Activated CD4-positive, alpha-beta T cell treated with anti-CD3 and anti-CD28 coated beads for 4 hours (primary cell): ENCODE measurements at regions not wholly inside any gene's neighbourhood (a gene's known extent, or its start where the extent isn't known, plus 50 kb on each side); places are given as distances from the start of the nearest gene placed in this dataset.

Experiments
- DNase-seq, 2 donors: peaks; one replicate each; pipeline ENCODE4 v3.0.0-alpha.2; 2020

DNA sequence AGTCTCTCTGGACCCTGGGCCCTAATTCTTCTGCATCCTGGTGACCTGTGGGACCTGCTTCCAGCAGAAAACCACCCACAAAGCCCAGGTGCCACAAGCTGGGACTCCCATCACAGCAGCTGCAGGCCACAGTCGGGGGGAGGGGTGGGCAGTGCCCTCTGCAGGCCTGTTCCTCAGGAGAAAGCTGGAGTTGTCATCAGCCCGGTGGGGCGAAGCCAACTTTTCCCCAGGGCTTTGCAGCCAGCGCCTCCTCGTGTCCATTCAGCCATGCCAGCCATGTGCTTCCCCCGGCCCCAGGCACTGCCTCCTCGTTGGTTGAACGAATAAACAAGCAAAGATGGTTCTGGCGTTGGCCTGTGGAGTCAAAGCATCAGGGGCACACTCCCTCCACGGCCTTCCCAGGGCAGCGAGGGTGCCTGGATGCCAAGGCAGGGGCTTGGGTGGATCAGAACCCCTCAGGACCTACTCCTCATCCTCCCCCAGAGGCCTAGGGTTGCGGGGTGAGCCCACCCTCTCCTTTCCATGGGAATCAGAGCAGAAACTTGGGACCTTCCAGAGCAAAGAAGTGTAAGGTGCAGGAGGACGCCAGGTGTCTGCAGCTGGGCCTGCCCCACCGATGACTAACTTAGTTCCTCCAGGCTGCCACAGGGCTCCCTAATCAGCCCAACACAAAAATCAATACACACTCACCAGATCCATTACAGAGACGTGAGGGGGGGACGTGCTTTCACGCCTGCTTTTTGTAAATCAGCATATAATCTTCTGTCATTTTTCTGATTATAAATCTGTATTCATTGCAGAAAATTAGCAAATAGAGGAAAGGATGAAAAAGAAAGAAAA lies 75.7 kb upstream of the RAB6C start:
- no peak for DNase-seq

GRCh38 chr2:129904532-129905446 lies 74.7 kb upstream of the RAB6C start:
- no peak for DNase-seq

GRCh38 chr2:129905664-129906081 lies 73.8 kb upstream of the RAB6C start:
- no peak for DNase-seq

DNA sequence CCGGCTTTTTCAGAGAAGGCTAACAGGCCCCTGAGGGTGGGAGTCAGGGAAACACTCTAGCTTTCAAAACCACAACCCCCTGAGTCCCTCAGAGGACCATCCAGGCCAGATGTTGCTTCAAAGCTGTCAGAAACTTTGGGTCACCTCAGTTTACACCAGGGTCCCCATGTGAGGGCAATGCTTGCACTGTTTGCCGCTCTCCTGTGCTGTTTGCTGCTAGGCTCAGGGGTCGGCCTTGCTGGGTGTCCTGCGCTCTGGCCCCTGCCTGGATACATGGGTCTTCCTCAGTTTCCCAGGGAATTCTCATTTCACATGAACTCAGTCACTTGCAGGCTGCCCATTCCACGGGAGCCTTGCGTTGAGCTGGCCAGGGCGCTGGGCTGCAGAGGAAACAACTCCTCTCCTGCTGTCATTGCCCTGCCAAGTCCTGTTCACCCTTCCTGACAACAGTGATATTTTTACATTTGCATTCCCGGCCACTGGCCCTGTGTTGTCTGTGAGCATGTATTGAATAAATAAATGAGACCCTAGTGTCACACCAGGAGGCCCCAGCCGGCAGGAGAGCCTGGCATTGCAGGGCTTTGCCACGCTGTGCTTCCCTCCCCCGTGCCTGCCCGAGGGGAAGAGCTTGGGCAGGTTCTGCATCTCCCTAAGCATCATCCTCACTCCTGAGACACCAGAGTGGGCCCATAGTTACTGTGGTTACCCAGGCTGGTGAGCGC lies 73.2 kb upstream of the RAB6C start:
- DNase-seq, result no peak

DNA sequence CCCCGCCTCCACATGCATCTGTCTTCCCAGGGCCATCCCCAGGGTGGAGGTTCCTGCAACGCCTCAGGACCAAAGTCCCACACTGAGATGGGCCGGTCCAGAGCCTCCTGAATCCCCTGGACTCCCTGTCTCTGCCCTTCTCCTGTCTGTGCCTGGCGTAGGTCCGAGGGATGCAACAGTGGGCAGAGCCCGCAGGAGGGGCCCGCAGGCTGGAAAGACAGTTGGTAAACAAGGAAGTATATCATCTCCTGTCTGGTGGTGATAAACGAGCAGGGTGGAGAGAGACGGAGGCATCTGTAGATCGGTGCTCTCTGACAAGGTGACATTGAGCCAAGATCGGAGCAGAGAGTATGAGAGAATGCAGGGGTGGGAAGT lies 72.6 kb upstream of the RAB6C start:
- no peak for DNase-seq

- DNase-seq, result no peak
Measured at GRCh38 chr2:129907256-129907998, 72.0 kb upstream of the RAB6C start.

- no peak for DNase-seq
Measured at GRCh38 chr2:129908721-129909373, 70.6 kb upstream of the RAB6C start.

GRCh38 chr2:129909651-129910418 lies 69.6 kb upstream of the RAB6C start:
- no peak for DNase-seq

DNA sequence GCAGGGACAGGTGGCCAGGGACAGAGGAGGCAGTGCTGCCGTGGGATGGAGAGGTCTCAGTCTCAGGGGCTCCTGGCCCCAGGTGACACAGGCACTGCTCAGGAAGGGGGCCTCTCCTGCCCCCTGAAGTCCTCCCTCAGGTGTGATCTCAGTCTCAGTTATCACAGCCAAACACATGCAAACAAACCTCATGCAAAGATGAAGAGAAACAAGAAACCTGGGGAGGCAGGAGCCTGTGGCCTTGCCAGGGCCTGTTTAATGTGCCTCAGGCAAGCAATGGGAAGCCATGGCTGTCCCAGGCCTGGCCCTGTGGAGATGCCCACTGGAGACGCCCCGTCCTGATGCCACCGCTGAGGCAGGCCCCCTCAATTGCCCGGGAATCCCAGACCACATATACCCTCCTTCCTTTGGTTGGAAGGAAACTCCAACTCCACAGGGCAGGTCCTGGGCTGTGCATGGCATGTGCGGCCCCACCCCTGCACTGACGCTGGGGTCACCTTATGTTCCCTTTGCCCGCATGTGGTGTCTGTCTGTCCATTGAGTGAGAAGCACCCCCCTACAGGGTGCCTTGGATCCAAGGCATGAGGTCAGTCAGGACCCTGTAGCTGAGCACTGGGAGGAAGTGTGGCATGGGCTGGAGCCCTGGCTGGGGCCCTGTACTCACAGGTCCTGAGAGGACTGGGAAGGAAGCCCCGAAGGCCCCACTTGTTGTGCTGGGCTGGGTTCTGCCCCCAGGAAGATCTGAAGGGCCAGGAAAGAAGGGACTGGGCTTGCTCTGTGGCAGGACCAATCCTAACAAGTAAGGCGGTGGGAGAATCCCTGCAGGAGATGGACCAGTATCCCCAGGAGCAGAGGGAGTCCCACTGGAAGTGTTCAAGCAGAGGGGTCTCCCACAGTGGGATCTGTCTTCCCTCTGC lies 68.8 kb upstream of the RAB6C start:
- DNase-seq, result no peak

DNA sequence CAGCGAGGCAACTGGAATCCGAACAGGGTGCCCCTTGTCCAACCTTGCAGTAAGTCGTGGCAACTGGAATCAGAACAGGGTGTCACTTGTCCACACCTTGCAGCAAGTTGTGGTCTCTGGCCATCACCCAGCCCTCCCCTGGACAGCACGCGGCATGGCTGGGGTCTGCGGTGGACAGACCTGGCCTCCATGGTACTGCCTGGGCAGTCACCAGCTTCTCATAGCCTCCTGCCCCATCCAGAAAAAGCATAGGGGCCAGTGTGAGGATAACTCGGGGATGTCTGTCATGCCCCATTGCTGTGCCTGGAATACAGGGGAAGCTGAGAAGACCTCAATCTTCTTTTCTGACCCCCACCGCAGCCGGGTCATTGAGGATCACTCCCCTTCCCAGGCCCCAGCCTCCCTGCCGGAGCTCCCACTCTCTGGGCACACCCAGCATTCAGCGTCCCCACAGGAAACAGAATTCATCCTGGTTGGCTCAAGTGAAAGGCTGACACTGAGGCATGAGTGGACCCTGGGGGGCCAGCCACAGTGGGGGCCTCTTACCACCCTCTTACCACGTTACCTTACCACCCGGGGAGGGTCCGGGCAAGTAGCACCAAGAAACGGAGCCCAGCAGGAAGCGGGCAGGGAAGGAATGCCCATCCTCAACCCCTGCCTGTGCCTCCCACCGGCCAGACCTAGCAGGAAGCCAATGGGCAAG lies 68.0 kb upstream of the RAB6C start:
- no peak for DNase-seq

DNA sequence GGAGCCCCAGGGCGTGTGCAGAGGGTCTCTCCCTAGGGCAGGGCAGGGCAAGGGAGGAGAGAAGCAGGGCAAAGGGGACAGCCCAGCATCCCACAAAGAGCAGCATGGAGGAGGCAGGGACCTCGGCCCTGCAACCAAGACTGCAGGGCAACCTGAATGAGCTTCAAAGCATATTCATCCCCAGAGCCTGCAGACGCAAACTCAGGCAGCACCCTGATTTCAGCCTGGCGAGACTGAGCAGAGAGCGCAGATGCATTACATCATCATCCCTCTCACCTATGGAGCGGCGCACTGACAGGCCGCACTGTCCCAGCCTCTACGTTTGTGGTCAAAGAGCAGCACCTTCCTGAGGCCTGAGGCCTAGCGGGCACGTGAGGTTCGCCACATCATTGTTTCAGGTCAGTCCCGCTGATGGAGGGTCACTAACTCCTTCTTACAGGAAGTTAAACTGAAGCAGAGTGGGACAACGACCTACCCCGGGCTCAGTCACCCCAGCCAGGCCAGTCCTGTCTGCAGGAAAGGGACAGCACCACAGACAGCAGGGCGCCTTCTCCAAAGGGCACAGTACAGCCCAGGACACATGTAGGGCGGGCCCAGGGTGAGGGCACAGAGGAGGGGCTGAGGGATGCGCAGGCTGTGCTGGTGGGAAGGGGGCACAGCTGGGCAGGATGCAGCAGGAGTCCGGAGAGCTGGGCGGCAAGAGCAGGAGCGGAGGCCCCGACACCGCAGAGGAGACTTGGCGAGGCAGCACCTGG lies 67.2 kb upstream of the RAB6C start:
- DNase-seq, result no peak

GRCh38 chr2:129912871-129913694 lies 66.4 kb upstream of the RAB6C start:
- no peak for DNase-seq

DNA sequence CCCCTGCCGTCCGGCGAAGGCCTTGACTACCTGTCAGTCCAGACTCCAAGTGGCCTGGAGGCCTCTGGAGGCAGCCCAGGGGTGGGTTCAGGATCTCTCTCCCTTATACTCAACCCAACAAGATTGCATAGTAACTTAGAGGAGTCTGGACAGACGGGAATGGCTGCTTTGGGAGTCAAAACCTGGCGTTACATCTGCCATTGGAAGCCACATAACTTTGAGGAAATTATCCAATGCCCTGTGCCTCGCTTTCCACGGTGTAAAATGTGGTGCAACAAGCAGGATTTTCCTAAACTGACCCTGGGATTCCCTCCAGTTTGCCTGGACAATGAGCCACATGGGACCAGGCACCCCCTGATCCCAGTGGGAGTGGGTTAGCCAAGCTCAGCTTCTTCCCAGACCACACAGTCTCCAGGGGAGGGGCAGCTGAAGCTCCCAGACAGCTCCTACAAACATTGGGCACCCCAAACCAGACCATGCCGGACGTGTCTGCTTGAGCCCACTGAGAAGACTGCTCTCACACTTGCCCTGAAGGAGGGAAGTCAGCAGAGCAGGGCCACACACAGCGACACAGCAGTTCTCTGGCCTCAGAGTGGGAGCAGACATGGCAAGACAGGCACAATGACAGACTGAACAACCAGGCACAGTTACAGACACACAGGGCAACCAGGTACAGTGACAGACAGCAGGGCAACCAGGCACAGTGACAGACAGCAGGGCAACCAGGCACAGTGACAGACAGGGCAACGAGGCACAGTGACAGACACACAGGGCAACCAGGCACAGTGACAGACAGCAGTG lies 65.6 kb upstream of the RAB6C start:
- DNase-seq, result no peak

- DNase-seq, result no peak
Measured at GRCh38 chr2:129914538-129915302, 64.7 kb upstream of the RAB6C start.

DNA sequence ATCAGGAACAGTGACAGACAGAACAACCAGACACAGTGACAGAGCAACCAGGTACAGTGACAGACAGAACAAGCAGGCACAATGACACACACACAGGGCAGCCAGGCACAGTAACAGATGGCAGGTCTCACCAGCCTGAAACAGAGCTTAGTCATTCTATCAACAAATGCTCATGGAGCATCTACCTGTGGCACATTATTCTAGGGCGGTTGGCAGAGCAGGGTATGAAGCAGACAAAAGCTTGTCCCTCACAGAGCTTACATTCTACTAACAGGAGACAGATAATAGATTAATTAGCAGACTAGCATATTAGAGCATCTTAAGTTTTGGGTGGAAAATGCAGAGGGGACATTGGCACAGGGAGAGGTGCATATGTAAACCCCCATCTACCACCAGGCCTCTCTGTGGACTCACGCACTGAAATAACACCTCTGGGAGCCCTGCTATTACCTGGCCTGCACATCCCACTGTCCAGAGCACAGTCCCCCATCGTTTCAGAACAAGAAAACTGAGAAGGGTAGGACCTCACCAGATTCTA lies 64.1 kb upstream of the RAB6C start:
- no peak for DNase-seq

GRCh38 chr2:129918604-129919003 lies 60.9 kb upstream of the RAB6C start:
- DNase-seq, result no peak
